GM12864 (cell line): ENCODE measurements at regions not wholly inside any gene's neighbourhood (a gene's known extent, or its start where the extent isn't known, plus 50 kb on each side); places are given as distances from the start of the nearest gene placed in this dataset.
"Not testable (repeated sequence)": the region's sequence is repeated elsewhere in the genome, so short reads cannot be mapped to it uniquely, and the experiment has no call there.

Experiments used
- DNase-seq: peaks from one replicate; pipeline ENCODE4 v3.0.0-alpha.2; 2011; ENCODE audit warnings: low read depth
- H3K4me3 ChIP-seq: 2 replicates; pipeline ENCODE4 v1.5.1; 2011; ENCODE audit warnings: mild to moderate bottlenecking, low read depth, low read length, control low read depth
- CTCF ChIP-seq: IDR thresholded peaks from 2 replicates; pipeline ENCODE4 v1.5.1; 2011; ENCODE audit warnings: low read depth, mild to moderate bottlenecking, moderate library complexity, low read length, control low read depth, inconsistent platforms; ENCODE audit errors: missing control alignments

DNA sequence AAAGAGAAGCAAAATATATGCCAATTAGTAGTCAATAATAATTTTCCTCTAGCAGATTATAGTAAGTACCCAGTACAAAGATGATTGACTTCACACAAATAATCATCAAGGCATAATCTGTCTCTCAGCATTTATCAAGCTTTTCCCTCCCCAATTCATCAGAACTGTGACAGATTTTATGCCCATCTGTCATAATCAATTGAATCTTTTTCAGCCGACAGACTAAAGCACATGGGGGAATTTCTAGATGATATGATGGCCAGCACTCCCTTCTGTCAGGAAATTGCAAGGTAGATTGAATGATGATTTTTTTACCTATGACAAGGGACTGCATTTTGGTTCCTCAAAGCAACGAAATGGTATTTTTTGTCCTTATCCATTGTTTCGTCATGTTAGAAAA is 227.1 kb upstream of the CYLC2 start:
- no peak for DNase-seq
- no peak for TF ChIP-seq CTCF
- no peak overlapping the region for H3K4me3 ChIP-seq

GRCh38 chr9:102767076-102767475 is 228.1 kb upstream of the CYLC2 start:
- no peak for TF ChIP-seq CTCF
- DNase-seq, result no peak
- no peak overlapping the region for H3K4me3 ChIP-seq

DNA sequence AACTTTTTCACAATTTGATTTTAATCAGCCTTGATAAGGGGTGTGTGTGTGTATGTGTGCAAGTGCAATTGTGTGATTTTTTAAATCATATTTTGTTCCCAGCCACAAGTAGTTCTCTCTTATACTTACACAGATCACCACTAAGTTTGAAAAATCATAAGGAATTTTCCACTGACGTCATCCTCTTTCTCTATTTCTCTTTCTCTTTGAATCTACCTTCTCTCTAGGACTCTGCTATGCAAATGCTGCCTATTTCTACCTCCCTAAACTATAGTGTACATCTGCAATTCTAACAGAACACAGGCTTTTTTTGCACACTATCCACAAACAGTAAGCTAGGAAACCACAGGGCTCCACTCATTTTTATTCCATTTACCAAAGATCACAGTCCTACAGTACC is 254.6 kb upstream of the CYLC2 start:
- H3K4me3 ChIP-seq, result no peak overlapping the region
- TF ChIP-seq CTCF, result no peak
- DNase-seq, result no peak

- H3K4me3 ChIP-seq, result no peak overlapping the region
- DNase-seq, result no peak
- no peak for TF ChIP-seq CTCF
Measured at GRCh38 chr9:102728946-102729345, 266.2 kb upstream of the CYLC2 start.

DNA sequence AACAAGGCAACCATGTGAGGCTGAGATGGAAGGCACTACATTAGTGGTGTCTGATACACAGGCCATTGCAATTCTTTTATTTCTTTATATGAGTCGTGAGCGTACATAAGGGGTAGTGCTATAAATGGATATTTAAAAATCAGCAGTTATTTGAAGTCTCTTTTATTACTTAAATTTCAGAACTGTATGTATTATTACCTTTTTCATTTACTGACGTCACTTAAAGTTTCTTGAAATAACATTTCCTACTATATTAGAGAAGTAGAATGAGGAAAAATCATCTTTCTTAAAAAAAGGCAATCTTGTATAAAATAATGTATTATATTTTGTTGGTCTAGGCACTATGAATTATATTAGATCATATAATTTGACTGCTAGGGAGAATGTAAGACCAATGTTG is 280.9 kb upstream of the CYLC2 start:
- no peak for DNase-seq
- no peak for TF ChIP-seq CTCF
- no peak overlapping the region for H3K4me3 ChIP-seq

DNA sequence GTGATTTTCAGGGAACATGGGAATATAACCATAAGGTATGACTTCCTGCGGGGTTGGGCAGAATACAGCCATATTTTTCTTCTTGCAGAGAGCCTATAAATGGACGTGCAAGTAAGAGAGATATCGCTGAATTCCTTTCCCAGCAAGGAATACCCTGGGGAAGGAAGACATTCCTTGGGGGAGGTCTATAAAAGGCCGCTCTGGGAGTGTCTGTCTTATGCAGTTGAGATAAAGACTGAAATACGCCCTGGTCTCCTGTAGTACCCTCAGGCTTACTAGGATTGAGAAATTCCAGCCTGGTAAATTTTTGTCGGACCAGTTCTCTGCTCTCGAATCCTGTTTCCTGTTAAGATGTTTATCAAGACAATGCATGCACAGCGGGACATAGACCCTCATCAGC is 282.2 kb upstream of the CYLC2 start:
- not testable (repeated sequence) for DNase-seq, H3K4me3 ChIP-seq

- TF ChIP-seq CTCF, result no peak
- H3K4me3 ChIP-seq, result no peak overlapping the region
- no peak for DNase-seq
Measured at GRCh38 chr9:102700936-102701335, 294.2 kb upstream of the CYLC2 start.

GRCh38 chr9:102669220-102669619 is 325.9 kb upstream of the CYLC2 start:
- DNase-seq, result no peak
- no peak for TF ChIP-seq CTCF
- no peak overlapping the region for H3K4me3 ChIP-seq
